ENCODE measurements at regions not wholly inside any gene's neighbourhood (a gene's known extent, or its start where the extent isn't known, plus 50 kb on each side); places are given as distances from the start of the nearest gene placed in this dataset.
A peak's percentile ranks its signal among the peaks of the same experiment; 100 is the strongest.

DNA sequence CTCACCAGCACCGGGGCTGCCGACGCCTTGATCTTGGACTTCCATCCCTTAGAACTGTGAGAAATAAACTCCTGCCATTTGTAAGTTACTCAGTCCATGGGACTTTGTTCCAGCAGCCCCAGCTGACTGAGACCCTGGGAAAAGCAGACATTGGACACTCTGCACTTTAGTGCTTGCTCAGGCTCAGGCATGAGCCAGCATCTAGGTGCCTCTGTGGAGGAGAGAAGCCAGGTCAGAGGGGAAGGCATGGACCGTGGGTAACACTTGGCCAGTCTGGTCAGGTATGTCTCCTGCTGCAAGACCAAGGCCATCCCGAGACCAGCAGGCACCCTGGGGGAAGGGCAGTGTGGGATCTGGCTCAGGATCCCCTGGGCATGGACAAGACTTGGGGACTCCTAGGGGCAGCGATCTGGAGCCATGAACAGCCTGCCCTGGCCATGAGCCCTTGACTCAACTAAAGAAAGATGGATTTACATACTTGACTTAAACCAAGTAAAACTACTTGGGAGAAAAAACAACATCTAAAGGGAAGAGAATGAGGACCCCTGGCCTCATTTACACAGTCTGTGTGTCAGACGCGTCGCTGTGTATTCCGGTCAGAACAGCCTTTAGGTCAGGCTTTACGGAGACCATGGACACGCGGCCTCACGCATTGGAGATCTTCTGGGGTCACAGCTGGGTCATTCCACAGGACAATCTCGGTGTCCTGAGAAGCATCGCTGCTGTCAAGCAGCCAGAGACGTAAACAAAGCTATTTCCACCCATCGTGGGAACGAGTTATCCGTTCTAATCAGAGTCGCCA is 497.1 kb downstream of the BRD1 start:
- DNase-seq = no peak

GRCh38 chr22:49329636-49330035 is 498.0 kb downstream of the BRD1 start:
- no peak for DNase-seq

- no peak for DNase-seq
Observed at GRCh38 chr22:49328630-49329405, 498.9 kb downstream of the BRD1 start.

GRCh38 chr22:49328118-49328475 is 499.6 kb downstream of the BRD1 start:
- DNase-seq = no peak

DNA sequence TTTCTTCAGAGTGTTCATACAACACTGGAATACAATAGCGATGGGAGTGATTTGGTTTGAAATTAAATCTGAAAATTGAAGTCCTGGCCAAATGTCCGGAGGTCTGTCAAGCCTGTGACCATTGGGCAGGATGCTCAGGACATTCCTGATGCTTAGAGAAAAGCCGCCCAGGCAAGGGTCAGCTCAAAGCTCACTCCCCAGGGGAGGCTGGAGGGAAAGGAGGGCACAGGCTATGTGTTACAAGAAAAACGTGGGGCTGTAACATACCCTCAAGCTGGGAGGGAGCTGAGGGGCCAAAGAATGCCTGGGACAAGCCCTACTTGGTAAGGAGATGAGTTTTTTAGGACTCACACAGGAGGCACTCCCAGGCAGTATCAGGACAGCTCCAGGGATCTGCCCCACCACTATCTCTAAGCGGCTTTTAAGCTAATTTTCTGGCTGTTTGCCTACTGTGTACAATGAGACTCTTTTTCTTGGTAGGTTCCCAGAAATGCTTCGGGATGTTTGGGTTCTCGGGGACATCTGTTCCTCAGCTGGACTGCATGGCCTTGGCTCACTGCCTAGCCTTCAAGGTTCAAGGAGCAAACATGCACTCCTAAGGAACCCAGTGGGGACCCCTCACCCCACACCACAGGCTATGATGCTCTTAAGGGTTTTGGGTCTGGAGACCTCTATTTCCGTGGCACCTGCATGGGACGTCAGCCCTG is 500.1 kb downstream of the BRD1 start:
- DNase-seq = no peak

DNA sequence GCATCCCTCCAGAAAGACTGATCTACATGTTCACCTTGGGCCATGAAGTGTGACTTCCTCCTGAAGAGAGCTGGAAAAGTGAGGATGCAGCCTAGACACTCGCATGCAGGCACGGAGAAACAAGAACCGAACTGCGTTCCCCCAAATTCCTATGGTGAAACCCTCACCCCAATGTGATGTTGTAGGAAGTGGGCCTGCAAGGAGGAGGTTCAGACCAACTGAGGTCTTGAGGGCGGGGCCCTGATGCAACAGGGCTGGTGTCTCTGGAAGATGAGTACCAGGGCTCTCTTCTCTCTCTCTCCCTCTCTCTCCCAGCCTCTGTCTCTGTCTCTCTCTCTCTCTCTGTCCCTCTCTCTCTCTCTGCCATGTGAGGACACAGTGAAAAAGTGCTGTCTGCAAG is 501.1 kb downstream of the BRD1 start:
- DNase-seq = no peak

GRCh38 chr22:49325531-49326395 is 501.9 kb downstream of the BRD1 start:
- DNase-seq = no peak

GRCh38 chr22:49324527-49325491 is 502.9 kb downstream of the BRD1 start:
- no peak for DNase-seq

DNA sequence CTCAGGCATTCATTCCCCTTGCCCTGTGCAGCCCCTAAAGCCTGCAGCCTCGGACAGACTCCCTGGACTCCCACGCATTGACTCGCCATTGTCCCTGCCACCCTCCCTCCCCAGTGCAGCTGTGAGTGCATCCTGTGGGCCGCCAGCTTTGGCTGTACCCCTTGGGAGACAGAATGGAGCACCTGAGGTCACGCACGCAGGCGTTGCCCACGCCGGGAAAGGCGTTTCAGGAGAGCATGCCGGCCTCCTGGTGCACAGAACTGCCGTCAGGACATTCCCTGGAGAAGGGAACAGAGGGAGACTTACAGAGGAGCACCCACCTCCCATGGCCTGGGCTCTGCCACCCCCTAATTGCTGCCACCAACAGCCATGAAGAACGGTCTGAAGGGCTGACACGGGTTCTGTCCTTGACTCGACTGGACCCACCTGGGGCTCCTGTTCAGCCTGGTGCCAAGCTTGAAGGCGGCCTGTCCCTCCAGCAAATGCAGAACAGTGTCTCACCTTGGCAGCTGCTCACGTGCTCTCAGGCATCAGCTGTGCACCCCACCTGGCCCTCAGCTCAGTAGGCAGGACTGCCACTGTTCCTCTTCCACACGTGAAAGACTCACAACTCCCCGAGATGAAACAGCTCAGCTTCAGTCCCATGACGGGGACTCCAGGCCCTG is 503.8 kb downstream of the BRD1 start:
- DNase-seq = no peak

DNA sequence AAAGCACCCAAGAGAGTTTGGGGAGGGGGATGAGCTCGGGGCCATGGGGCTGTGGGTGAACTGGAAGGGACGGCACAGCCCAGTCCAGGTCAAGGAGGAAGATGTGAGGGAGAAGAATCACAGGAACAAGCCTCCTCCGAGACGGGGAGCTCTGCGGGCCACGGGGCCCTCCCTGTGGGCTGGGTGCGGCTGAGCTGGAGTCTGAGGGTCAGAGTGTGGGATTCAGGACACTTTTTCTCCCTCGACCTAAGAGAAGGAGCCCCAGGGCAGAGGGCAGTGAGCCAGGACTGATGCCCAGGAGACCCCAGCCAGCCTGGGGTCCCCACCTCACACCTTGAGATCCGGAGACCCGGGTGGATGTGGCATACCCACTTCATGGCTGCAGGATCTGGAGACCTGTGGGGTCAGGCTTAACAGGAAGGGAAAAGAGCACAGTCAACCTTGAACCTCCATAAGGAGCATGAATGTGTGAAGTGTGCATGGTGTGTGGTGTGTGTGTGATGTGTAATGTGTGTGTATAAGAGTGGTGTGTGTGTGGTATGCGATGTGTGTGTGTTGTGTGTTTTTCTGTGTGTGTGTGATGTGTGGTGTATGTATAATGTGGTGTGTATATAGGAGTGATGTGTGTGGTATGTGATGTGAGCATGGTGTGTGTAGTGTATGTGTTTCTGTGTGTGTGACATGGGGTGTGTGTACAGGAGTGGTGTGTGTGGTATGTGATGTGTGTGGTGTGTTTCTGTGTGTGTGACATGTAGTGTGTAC is 504.6 kb downstream of the BRD1 start:
- DNase-seq = no peak

GRCh38 chr22:49322231-49322630 is 505.4 kb downstream of the BRD1 start:
- DNase-seq = no peak

GRCh38 chr22:49321477-49322055 is 506.1 kb downstream of the BRD1 start:
- DNase-seq = no peak

DNA sequence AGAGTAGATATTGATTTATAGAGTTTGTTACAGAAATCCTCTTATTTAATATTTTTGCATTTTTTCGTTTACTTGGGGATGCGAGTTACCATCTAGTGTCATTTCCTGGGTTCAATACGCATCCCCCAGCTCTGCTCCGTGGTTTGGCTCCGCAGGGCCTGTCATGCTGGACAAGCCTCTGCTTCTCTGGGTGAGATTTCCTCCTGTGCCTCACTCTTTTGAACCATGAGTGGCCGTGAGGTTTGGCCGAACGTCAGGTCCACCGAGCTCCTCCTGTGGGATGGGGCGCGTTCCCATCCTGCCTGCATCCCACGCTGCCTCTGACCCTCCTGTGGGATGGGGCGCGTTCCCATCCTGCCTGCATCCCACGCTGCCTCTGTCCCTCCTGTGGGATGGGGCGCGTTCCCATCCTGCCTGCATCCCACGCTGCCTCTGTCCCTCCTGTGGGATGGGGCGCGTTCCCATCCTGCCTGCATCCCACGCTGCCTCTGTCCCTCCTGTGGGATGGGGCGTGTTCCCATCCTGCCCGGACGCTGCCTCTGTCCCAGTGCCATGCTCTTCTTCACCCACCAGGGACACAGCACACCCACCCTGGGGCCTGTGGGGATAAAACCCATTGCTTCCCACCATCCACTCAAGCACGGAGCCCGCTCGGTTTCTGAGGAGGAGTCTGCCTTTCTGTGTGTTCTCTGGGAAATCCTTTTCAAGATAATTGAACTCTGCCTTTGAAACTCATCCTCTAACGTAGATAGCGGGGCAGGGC is 506.8 kb downstream of the BRD1 start:
- no peak for DNase-seq

GRCh38 chr22:49317369-49317768 is 510.3 kb downstream of the BRD1 start:
- DNase-seq = no peak

DNA sequence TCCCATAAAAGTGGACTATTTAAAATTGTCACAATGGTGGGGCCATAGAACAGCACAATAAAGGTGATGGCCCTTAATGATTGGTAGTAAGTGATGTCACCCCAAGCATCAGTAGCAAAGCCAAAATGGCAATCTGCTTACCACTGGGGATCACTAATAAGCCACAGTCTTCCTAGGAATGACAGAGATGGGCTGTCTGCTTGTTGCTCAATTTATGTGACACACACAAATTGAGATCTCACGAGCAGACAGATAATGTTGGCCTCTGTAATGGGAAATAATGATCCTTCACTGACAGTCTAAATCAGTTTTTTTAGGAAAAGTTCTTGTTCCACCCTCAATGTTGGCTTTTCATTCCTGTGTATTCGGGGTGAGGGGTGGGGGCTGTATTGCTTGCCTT is 515.1 kb downstream of the BRD1 start:
- DNase-seq = no peak

DNA sequence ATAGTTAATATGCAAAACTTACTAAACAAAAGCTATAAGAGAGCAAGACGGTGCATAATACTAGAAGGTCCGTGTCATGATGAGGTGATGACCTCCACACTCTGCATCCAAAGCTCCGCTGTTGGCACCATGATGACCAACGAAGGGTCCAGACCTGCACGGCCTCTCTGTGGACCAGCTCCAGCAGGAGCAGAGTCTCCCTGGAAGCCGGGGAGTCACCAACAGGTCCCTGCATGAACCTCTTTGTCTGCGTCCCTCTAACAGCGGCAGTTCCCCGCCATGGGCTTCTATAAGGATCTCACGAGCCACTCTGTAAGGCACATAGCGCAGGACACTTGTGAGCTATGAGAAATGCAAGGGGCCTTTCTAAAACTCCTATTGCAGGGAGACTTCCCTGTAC is 517.3 kb downstream of the BRD1 start:
- DNase-seq = no peak

DNA sequence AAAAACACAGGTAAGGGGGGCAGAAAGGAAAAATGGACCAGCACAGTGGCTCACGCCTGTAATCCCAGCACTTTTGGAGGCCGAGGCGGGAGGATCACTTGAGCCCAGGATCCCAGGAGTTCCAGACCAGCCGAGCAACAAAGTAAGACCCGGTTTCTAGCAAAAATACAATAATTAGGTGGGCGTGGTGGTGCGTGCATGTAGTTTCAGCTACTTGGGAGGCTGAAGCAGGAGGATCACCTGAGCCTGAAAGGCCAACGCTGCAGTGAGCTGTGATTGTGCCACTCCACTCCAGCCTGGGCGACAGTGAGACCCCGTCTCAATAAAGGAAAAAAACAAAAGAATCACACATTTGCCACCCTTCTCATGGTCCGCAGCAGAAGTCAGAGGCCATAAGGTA is 519.4 kb downstream of the BRD1 start:
- no peak for DNase-seq

DNA sequence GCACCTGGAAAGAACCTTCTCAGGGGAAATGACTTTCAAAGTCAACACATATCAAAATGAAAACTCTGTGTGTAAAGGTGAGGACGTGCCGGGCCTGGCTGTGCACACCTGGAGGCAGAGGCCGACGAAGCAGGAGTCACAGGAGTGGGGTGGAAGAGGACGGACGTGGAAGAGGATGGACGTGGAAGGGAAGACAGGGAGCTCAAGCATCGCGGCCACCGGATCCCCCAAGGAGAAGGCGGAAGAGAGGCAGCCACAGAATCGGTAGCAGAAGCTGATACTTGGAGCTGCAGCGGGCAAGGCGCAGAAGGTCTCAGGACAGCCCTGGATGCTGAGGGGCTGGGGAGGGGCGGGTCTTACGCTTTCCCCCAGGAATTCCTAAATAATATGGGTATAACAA is 519.8 kb downstream of the BRD1 start:
- DNase-seq = no peak

GRCh38 chr22:49307481-49307830 is 520.2 kb downstream of the BRD1 start:
- DNase-seq = peak; percentile 1

Measured in activated CD4-positive, alpha-beta T cell treated with anti-CD3 and anti-CD28 coated beads for 1 hour (primary cell).